PC-9 (cell line): ENCODE measurements at regions not wholly inside any gene's neighbourhood (a gene's known extent, or its start where the extent isn't known, plus 50 kb on each side); places are given as distances from the start of the nearest gene placed in this dataset.

ENCODE experiments used
- CTCF ChIP-seq: fragments of 200-600 bp; sonication (generic); conservative IDR thresholded peaks from 2 replicates; pipeline ENCODE4 v1.6.1; 2017; ENCODE audit warnings: mixed run types, antibody characterized with exemption, mild to moderate bottlenecking, moderate library complexity
- EZH2 ChIP-seq: fragments of 200-600 bp; sonication (generic); IDR thresholded peaks from 2 replicates; pipeline ENCODE4 v1.8.0; 2017; ENCODE audit warnings: antibody characterized with exemption, low read depth

- TF ChIP-seq CTCF (no peak), EZH2 (no peak)
These were observed 183.5 kb upstream of the PARD3B start for GRCh38 chr2:204361738-204362137.
